ENCODE measurements at regions not wholly inside any gene's neighbourhood (a gene's known extent, or its start where the extent isn't known, plus 50 kb on each side); places are given as distances from the start of the nearest gene placed in this dataset.
"Not testable (repeated sequence)": the region's sequence is repeated elsewhere in the genome, so short reads cannot be mapped to it uniquely, and the experiment has no call there.

GRCh38 chr21:24428591-24429199, 1178.6 kb downstream of the MRPL39 start:
- H3K4me1 Mint-ChIP-seq: no peaks in the 10 kb centered on the region
- TF ChIP-seq CTCF (IDR thresholded peaks at IDR 0.05; ENCODE audit: unreplicated experiment): no peak
- peaks cover 16% of the 10 kb centered on the region for H3K9me3 Mint-ChIP-seq

GRCh38 chr21:24424776-24425175, 1182.5 kb downstream of the MRPL39 start:
- peaks cover 30% of the 10 kb centered on the region for H3K9me3 Mint-ChIP-seq
- no peak for TF ChIP-seq CTCF (IDR thresholded peaks at IDR 0.05; ENCODE audit: unreplicated experiment)
- H3K4me3 Mint-ChIP-seq: no peak overlapping the region
- no peaks in the 10 kb centered on the region for H3K4me1 Mint-ChIP-seq
- DNase-seq (ENCODE audit: low spot score in 2 of 2, unreplicated experiment in 2 of 2): no peak
- H3K27ac Mint-ChIP-seq: no peak overlapping the region
- no peaks in the 10 kb centered on the region for H3K27me3 Mint-ChIP-seq (ENCODE audit: low read depth)
- no peaks in the 10 kb centered on the region for H3K36me3 Mint-ChIP-seq

More at GRCh38 chr21:24428591-24429199, 1178.6 kb downstream of the MRPL39 start:
- DNase-seq (ENCODE audit: low spot score in 2 of 2, unreplicated experiment in 2 of 2): no peak
- Mint-ChIP-seq H3K4me3 (no peak overlapping the region), H3K36me3 (no peaks in the 10 kb centered on the region), H3K27me3 (ENCODE audit: low read depth) (no peaks in the 10 kb centered on the region), H3K27ac (no peak overlapping the region)

GRCh38 chr21:24423546-24423945, 1183.7 kb downstream of the MRPL39 start:
- H3K9me3 Mint-ChIP-seq: peaks cover 35% of the 10 kb centered on the region
- DNase-seq (ENCODE audit: low spot score in 2 of 2, unreplicated experiment in 2 of 2): no peak
- no peaks in the 10 kb centered on the region for H3K36me3 Mint-ChIP-seq
- H3K27me3 Mint-ChIP-seq (ENCODE audit: low read depth): no peaks in the 10 kb centered on the region
- no peak for TF ChIP-seq CTCF (IDR thresholded peaks at IDR 0.05; ENCODE audit: unreplicated experiment)
- H3K27ac Mint-ChIP-seq: no peak overlapping the region
- no peaks in the 10 kb centered on the region for H3K4me1 Mint-ChIP-seq
- no peak overlapping the region for H3K4me3 Mint-ChIP-seq

- no peaks in the 10 kb centered on the region for H3K27me3 Mint-ChIP-seq (ENCODE audit: low read depth)
- H3K9me3 Mint-ChIP-seq: peaks cover 46% of the 10 kb centered on the region
- H3K4me3 Mint-ChIP-seq: no peak overlapping the region
- no peaks in the 10 kb centered on the region for H3K4me1 Mint-ChIP-seq
- TF ChIP-seq CTCF (IDR thresholded peaks at IDR 0.05; ENCODE audit: unreplicated experiment): no peak
- H3K36me3 Mint-ChIP-seq: no peaks in the 10 kb centered on the region
- H3K27ac Mint-ChIP-seq: no peak overlapping the region
- DNase-seq (ENCODE audit: low spot score in 2 of 2, unreplicated experiment in 2 of 2): no peak
Observed at GRCh38 chr21:24420689-24421088, 1186.6 kb downstream of the MRPL39 start.

GRCh38 chr21:24419641-24420040, 1187.6 kb downstream of the MRPL39 start:
- DNase-seq (ENCODE audit: low spot score in 2 of 2, unreplicated experiment in 2 of 2); H3K36me3 Mint-ChIP-seq; H3K27me3 Mint-ChIP-seq (ENCODE audit: low read depth); H3K4me1 Mint-ChIP-seq; H3K27ac Mint-ChIP-seq; H3K4me3 Mint-ChIP-seq: not testable (repeated sequence)
- peaks cover 48% of the 10 kb centered on the region for H3K9me3 Mint-ChIP-seq

- DNase-seq (ENCODE audit: low spot score in 2 of 2, unreplicated experiment in 2 of 2): no peak
- Mint-ChIP-seq H3K4me3 (no peak overlapping the region), H3K27ac (no peak overlapping the region), H3K4me1 (no peaks in the 10 kb centered on the region), H3K9me3 (peaks cover 55% of the 10 kb centered on the region), H3K27me3 (ENCODE audit: low read depth) (no peaks in the 10 kb centered on the region), H3K36me3 (no peaks in the 10 kb centered on the region)
- no peak for TF ChIP-seq CTCF (IDR thresholded peaks at IDR 0.05; ENCODE audit: unreplicated experiment)
Observed at GRCh38 chr21:24418671-24419070, 1188.6 kb downstream of the MRPL39 start.

Data from mesothelial cell of epicardium (in vitro differentiated cells).